Stimulated activated CD4-positive, alpha-beta T cell treated with anti-CD3 and anti-CD28 coated beads, Interleukin-4, amount 100 ng/mL, for 4 hours (primary cell): ENCODE measurements at regions not wholly inside any gene's neighbourhood (a gene's known extent, or its start where the extent isn't known, plus 50 kb on each side); places are given as distances from the start of the nearest gene placed in this dataset.
"Not testable (repeated sequence)": the region's sequence is repeated elsewhere in the genome, so short reads cannot be mapped to it uniquely, and the experiment has no call there.

ENCODE experiments used
- DNase-seq, 2 experiments: peaks; one replicate each; pipeline ENCODE4 v3.0.0-alpha.2; 2020

DNA sequence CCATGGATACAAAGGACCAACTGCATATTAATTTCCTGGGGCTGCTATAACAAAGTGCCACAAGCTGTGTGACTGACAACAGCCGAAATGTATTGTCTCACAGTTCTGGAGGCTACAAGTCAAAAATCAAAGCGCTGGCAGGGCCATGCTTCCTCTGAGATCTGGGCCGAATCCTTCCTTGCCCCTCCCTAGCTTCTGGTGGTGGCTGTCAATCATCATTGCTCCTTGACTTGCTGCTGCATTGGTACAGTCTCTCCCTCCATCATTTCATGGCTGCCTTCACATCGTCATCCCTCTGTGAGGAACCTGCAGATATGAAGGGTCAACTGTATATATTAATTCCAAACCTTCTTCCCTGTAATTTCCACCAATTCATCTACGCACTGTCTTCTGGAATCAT is 118.3 kb downstream of the EXOC5 start:
- no peak for DNase-seq

DNA sequence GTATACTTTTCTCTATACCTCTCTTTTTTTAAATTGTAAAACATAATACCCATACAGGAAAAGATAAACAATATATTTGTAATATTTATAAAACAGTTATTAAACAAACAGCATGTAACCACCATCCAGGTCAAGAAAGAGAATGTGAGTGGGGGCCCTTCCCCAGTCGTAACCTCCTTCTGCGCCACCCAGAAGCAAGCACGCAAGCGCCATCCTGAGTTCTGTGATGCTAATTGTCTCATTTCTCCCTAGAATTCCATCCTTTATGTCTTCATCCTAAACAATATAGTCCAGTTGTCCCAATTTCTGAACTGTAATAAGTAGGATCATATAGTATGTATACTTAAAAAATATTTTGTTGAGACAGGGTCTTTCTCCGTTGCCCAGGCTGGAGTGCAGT is 129.5 kb downstream of the EXOC5 start:
- no peak for DNase-seq

DNA sequence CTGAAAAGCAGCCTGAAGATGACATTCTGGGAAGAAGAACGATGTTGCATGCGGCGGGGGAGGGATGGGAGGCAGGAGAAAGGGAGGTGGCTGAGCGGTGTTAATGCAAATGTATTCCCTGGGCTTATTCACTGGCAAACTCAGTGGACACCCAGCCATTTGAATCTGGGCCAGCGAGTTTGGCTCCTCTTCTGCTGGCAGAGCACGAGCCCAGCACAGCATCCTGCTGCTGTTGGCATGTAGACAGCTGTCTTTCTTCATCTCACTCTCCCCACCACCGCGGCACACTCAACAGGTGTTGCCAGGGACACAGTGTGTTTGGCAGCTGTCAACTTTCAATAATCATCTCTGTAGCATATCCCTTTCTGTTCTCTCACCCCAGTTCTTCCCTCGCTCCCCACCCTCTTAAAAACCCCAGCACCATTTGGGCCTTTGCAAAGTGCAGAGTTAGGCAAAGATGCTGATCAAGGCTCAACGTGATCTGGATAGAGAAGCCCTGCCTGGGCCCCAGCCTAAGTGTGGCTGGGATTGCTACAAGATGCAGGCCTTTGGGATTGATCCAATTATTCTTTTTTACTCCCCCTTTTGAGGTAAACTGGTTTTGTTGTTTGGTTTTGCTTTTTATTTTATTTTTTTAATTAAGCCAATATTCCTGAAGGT is 131.9 kb downstream of the EXOC5 start:
- DNase-seq = no peak

DNA sequence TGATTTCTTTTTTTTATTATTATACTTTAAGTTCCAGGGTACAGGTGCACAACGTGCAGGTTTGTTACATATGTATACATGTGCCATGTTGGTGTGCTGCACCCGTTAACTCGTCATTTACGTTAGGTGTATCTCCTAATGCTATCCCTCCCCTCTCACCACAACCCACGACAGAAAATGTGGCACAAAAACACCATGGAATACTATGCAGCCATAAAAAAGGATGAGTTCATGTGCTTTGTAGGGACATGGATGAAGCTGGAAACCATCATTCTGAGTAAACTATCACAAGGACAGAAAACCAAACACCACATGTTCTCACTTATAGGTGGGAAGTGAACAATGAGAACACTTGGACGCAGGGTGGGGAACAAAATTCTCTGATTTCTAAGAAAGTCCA is 140.9 kb downstream of the EXOC5 start:
- DNase-seq = not testable (repeated sequence)

DNA sequence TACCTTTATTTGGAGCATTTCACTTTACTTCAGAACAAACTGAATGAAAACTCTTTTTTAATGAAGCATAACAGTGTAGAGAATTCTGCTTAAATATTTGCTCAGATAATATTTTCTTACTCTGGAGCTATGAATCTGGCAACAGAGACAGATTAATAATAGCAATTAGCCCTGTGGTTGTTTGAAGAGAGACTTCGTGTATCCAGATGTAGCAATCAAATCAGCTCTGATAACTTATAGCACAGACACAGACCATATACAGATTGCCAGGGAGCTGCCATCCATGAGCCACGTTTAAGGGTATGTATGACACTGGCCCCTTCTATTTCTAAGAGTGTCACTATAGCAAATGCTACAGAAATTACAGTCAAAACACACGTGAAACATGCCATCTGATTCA is 146.6 kb downstream of the EXOC5 start:
- no peak for DNase-seq

DNA sequence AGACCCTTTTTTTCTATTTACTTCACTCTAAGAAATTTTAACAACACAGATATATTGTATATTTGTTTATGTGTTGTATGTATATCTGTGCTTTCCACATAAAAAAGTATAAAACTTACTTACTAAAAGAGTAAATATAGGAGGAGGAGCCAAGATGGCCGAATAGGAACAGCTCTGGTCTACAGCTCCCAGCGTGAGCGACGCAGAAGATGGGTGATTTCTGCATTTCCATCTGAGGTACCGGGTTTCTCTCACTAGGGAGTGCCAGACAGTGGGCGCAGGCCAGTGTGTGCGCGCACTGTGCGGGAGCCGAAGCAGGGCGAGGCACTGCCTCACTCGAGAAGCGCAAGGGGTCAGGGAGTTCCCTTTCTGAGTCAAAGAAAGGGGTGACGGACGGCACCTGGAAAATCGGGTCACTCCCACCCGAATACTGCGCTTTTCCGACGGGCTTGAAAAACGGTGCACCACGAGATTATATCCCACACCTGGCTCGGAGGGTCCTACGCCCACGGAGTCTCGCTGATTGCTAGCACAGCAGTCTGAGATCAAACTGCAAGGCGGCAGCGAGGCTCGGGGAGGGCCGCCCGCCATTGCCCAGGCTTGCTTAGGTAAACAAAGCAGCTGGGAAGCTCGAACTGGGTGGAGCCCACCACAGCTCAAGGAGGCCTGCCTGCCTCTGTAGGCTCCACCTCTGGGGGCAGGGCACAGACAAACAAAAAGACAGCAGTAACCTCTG is 156.5 kb downstream of the EXOC5 start:
- not testable (repeated sequence) for DNase-seq

DNA sequence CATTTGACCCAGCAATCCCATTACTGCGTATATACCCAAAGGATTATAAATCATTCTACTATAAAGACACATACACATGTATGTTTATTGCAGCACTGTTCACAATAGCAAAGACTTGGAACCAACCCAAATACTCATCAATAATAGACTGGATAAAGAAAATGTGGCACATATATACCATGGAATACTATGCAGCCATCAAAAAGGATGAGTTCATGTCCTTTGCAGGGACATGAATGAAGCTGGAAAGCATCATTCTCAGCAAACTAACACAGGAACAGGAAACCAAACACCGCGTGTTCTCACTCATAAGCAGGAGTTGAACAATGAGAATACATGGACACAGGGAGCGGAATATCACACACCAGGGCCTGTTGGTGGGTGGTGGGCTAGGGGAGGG is 158.3 kb downstream of the EXOC5 start:
- DNase-seq = not testable (repeated sequence)

DNA sequence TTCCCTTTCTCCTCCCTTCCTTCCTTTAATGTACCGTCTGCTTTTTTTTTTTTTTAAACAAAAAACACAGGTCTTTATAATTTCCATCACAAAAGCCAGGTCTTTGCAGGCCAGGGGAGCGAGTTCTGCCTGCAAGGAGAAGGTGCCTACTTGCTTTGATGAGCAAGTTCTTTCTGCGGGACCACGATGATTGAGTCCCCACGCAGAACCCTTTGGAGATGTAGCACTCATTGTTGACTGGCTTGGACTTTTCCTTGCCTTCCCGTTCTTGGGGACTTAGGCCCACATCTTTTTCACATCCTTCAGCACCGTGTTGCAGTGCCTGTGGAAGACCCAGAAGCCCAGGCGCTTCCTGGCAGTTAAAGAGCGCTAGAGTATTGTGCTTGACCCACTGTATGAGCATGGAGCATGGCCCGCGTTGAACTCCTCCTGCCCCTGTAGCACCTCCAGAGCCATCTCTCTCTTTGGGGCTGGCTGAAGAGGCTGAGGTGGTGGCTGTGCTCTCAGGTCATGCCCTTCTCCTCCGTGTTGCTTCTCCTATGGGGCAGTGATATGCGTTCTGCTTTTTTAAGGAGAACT is 177.6 kb downstream of the EXOC5 start:
- no peak for DNase-seq

DNA sequence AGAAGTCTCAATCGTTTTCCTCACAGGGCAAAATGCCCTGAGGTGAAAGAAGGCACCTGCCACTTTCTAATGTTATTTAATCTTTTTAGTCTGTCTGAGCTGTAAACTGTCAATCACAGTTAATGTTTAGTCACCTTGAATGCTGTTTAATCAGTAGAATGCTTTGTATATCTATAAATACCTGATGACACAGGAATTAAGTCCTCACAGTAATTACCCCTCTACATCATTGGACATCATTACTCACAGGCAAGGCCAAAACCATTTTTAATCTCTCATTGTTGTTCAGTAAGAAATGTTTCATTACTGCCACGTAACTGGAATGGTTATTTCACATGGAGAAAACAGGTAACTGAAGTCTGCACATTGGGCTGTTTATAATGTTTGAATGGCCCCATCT is 178.8 kb downstream of the EXOC5 start:
- no peak for DNase-seq

DNA sequence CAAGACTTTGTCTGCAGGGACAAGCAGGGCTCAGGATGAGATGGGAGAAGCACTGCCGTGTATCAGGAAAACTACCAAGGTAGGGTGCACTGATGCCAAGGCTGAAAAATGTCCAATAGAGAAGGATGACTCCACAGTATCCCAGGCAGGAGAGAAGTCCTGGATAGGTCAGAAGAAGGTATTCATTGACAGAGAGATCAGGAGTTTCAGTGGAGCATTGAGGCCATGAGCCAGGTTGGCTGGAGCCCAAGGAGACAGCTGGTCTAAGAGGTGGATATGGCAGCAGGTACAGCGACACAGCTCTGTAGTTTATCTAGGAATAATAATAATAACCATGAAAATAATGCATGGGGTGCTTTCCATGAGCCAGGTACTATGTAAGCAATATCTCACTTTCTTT is 180.9 kb downstream of the EXOC5 start:
- no peak for DNase-seq

DNA sequence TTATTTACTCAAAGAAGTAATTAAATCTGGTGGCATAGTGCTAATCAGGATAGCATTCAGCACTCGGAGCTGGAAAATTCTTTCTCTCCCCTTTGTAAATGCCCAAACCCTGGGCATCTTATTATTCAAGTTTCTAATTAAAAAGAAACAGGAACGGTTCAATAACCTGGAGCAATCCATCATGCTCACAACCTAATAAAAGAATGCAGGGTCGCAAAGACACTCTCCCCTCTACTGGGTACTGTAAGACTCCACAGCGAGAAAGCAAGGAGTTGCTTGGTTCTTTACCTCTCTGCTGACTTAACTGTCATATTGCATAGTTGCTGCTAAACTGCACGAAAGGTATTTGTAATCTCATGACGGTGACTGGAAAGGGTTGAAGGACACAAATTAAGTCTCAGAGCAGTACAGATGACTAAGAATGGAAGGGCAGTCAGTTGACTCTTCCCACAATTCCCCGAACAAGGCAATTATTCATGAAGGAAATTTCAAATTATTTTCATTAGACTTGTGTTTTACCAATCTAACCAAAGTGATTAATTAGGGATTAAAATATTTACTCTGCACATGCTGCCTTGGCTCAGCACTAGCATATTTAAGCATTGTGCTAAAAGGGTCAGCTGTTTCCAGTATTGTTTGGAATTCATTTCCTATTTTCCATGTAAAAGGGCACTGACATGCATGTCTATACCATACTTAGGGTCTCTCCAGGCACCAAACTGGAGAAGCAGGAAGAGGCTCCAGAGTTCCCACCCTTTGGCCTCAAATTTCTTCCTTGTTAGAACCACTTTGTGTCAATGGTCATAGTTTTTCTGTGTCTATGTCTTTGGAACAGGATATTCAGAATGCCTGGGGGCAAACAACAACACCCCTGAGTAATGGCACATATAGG is 182.2 kb downstream of the EXOC5 start:
- DNase-seq = no peak

DNA sequence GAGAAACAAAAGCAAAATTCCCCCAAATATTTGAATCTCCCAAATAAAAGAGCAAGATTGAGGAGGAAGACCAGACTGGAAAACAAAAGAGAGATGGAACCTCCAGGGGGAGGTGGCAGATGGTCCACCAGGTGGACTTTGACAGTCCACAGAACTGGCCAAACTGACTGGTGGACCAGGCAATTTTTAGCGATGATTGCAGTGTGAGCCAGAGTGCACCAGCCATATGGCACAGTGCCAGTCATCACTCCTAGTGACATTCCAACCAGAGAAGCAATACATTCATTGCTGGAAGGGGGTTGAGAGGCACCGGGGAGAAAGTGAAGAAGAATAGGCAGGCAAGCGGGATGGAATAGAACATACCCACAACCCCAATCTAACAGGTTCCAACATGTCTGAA is 182.9 kb downstream of the EXOC5 start:
- DNase-seq = no peak

DNA sequence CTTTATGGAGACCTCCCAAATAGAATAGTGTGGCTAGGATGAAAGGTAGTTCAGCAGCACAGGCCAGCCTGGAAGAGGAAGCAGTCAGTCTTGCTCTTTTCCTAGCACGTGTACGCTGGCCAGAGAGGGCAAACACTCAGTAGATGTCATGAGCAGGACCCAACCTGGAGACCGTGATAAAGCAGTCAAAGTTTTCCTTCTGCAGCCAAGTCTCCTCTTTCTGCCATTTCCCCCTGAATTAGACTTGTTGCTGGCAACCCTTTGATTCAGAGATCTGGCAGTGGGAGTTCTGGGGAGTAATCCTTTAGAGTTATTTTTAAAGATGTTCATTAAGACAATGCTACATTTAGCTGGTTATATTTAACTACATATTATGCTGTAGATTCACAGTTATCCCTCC is 183.7 kb downstream of the EXOC5 start:
- DNase-seq = no peak

DNA sequence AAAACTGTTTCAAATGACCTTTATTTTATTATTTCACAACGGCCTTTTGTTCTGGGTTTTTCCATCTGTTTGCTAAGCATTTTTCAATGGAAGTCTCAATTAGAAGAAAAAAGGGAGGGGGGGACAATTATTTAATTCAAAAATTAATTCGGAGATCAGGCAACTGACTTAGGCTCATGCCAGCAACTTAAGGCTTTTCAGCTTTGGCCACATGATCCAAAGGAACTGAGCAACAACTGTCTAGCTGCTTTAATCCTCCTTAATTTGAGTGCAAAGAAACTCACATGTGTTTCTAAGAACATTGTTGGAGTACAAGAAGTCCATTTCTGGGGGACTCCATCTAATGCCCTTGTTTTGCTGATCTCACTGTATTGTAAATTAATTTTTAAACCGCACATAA is 188.0 kb downstream of the EXOC5 start:
- no peak for DNase-seq

DNA sequence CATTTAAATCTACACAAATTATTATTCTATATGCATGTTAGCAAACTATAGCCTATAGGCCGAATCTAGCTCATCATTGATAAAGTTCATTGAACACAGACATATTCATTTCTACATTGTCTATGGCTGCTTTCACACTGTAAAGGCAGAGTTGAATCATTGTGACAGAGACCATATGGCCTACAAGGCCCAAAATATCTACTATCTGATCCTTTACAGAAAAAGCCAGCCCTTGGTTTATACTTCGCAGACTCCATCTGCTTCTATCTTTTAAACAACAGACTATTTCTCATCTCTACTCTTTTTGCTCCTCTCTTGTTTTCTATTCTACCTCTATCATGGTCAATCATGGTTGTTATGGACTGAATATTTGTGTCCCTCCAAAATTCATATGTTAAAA is 190.7 kb downstream of the EXOC5 start:
- DNase-seq = no peak

DNA sequence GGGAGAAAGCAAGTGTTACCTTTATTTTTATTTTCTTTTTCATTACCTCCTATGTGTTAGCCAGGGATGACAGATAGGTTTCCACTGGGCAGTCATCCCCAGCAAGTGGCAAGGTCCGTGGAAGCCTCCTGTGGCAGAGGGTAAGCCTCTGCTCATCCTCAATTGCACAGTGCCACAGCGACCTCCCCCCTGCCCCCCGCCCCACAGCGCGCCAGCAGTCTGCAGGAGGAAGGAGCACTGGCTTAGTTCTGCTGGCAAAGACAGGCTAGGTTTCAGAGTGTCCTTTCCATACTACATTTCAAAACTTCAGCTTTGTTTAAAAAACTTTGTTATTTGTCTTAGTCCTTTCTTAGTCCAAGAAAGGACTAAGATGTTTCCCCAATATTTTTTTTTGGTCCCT is 194.7 kb downstream of the EXOC5 start:
- DNase-seq = no peak

DNA sequence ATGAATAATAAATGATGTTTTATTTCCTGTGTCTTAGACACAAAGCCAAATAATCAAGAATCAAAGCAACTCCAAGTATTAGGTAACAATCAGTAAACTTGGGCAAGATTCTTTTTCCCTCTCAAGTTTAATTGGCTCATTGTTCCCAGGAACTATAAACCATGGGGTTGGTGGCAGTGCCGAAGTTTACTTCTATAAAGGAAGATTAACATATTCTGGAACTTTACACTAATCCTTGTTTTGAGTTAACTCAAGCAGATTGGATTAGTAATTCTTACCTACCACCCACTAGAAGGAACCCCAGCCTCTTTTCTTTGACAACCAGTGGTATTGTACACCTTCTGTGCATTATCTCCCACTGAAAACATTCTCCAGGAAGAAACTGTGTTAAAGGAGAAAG is 197.1 kb downstream of the EXOC5 start:
- DNase-seq = no peak

DNA sequence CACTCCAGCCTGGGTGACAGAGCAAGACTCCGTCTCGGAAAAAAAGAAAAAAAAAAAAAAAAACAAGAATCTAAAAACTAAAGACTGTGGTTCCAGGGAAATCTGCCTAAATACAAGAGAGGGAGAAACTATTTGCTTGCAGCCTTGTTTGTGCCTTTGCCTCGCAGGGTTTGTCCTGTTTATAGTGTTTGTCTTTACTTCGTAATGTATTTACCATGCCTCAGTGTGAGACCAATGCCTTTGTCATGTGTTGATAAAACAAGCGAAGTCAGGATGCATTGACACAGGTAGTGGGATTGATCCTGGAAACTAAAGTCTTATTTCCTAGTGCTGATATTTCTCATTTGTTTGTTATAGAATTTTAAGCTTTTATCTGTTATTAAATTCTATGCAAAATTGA is 199.0 kb downstream of the EXOC5 start:
- DNase-seq = no peak

DNA sequence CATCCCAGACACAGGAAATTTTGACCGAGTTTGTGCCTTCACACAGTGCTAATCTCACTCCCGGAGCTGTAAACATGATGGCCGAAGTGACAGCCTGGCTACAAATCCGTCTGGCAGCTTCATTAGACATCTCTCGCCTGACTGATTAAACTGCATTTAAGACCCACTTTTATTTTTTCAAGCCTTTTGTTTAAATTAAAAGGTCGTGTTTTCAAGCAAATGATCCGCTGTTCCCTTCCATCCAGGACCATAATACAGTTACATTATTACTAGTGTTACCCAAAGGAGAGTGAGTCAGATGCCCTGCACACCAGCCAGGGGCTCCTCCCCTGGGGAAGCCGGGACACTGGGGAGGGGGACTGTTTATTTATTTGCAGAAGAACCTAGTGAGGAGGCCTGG is 200.2 kb downstream of the EXOC5 start:
- DNase-seq = no peak

DNA sequence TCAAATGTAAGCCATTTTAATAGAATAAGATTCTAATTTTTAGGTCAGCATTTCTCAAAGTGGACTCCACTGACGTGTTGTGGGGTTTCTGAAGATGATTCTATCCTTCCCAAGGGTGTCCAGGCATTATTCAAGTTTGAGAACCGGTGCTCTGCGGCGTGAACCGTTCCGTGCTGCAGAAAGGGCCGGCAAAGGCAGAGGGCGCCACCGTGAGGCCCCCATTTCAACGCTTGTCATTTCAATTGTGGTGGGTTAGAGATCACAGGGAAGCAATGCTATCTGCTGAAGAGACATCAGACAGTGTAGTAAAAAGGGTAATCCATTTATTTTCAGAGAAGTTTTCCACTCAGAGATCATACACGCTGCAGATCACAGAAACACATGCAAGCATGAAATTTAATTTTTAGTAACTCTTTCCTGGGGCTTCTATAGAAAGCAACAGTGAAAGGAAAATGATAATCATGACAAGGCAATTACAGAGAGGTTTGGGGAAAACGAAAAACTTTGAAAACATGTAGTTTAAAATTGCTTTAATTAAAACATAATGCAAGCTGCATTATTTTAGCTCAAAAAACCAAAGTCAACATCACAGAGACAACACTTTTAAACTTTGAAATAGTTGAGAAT is 201.7 kb downstream of the EXOC5 start:
- DNase-seq = peak in 1 of 2 experiments; percentile 36

DNA sequence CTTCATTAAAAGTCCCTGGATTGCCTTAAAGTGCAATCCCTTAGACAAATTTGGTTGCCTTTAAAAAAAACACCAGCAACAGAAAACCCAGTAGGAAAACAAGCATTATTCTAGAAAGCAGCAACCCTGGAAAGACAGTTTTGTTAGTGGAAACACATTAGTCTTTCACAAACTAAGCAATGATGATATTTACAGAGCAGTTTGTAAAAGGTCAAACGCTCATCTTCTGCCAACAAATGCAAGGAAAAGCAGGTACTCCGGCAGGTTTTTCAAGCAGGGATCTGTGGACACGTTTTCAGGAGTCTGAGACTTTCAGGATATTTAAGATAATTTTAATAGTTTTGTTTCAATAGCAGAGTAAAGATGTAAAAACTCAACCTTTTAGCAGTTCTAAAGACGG is 202.2 kb downstream of the EXOC5 start:
- DNase-seq = no peak

DNA sequence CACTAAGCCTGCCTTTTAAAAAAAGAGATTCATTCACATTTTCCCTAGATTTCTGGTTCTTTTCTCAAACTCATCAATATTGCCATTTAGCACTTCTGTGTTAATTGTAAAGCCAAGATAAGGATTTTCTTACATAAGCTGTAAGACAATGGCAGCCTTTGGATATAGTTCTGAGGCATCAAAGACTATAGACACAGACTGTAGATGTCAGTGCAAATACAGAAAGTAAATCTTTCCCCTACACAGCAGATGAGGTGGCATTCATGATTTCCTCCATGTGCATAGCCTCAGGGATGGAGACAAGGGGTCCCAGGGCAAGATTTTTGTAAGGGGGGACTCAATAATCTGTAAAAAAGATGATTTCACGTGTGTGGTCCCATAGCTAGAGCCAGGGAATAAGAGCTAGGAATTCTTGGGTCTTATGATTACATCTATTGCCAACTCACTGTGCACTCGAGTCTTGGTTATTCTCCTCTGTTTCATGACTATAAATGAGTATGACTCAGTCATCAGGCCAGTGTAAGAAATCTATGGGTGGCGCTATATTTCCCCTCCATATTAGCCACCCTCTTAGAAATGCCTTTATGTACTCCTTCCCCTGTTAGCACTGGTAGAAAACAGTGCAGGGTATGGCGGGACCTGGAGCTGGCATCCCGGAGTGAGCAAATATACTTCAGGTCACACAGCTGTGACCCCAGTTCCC is 207.5 kb downstream of the EXOC5 start:
- no peak for DNase-seq
